ENCODE measurements at regions not wholly inside any gene's neighbourhood (a gene's known extent, or its start where the extent isn't known, plus 50 kb on each side); places are given as distances from the start of the nearest gene placed in this dataset.
"Not testable (repeated sequence)": the region's sequence is repeated elsewhere in the genome, so short reads cannot be mapped to it uniquely, and the experiment has no call there.

DNA sequence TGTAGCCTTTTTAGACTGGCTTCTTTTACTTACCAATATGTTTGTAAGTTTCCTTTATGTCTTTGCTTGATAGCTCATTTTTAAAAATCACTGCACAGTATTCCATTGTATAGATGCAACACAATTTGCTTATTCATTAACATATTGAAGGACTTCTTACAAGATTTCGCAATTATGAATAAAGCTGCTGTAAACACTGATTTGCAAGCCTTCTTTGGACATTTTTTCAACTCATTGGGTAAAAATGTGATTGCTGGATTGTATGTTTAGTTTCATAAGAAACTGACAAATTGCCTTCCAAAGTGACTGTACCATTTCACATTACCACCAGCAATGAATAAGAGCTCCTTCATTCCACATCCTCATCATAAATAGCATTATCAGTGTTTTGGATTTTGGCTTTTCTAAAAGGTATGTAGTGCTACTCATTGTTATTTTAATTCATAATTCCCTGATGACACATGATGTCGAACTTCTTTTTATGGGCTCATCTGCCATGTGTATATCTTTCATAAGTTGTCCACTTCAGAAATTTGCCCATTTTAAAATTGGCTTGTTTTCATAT is 80.7 kb downstream of the TFAP2B start:
- intact Hi-C loops (cut with micrococcal nuclease) = no loop called here
- no peak for DNase-seq
- no peak for ATAC-seq
- Mint-ChIP-seq H3K36me3 (ENCODE audit: low read depth) (no peaks in the 10 kb centered on the region), H3K4me3 (no peak overlapping the region), H3K4me1 (ENCODE audit: low read depth) (no peaks in the 10 kb centered on the region), H3K27me3 (no peaks in the 10 kb centered on the region), H3K27ac (no peak overlapping the region), H3K9me3 (peaks cover 5% of the 10 kb centered on the region)
- TF ChIP-seq CTCF (IDR thresholded peaks at IDR 0.05) = no peak
- CTCF ChIA-PET = no interaction called here
- POLR2A ChIA-PET = no interaction called here

GRCh38 chr6:50902260-50902659 is 83.6 kb downstream of the TFAP2B start:
- intact Hi-C loops (cut with micrococcal nuclease) = no loop called here
- TF ChIP-seq CTCF (IDR thresholded peaks at IDR 0.05) = no peak
- H3K27ac Mint-ChIP-seq = no peak overlapping the region
- H3K27me3 Mint-ChIP-seq = no peaks in the 10 kb centered on the region
- DNase-seq (no peak), ATAC-seq (no peak)
- no peaks in the 10 kb centered on the region for H3K4me1 Mint-ChIP-seq (ENCODE audit: low read depth)
- ChIA-PET POLR2A (no interaction called here), CTCF (no interaction called here)
- H3K9me3 Mint-ChIP-seq = peaks cover 1% of the 10 kb centered on the region
- no peak overlapping the region for H3K4me3 Mint-ChIP-seq
- H3K36me3 Mint-ChIP-seq (ENCODE audit: low read depth) = no peaks in the 10 kb centered on the region

GRCh38 chr6:50905297-50905696 is 86.6 kb downstream of the TFAP2B start:
- intact Hi-C loops (cut with micrococcal nuclease) = no loop called here
- Mint-ChIP-seq H3K4me3 (no peak overlapping the region), H3K27ac (no peak overlapping the region), H3K27me3 (no peaks in the 10 kb centered on the region), H3K9me3 (peaks cover 1% of the 10 kb centered on the region), H3K4me1 (ENCODE audit: low read depth) (no peaks in the 10 kb centered on the region), H3K36me3 (ENCODE audit: low read depth) (no peaks in the 10 kb centered on the region)
- CTCF ChIA-PET = no interaction called here
- POLR2A ChIA-PET = no interaction called here
- no peak for DNase-seq
- no peak for ATAC-seq
- no peak for TF ChIP-seq CTCF (IDR thresholded peaks at IDR 0.05)

DNA sequence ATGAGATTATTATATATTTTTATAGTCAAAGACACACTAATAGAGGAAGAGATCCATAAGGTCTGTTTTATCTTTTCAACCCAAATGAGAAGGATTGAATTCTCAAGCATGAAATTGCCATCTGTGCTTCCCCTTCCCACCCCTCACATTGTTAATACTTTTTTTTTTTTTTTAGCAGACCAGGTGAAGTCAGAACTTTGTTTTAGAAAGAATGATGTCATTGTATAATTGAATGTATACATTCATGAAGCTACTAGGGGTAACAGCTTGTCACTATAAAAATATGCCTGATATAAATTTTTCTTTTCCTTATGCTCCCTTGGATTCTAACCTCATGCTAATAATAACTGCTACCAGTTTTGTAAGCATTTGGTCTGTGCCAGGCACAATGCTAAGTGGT is 88.9 kb downstream of the TFAP2B start:
- ATAC-seq (no peak), DNase-seq (no peak)
- Mint-ChIP-seq H3K4me3 (no peak overlapping the region), H3K4me1 (ENCODE audit: low read depth) (no peaks in the 10 kb centered on the region), H3K27ac (no peak overlapping the region), H3K27me3 (no peaks in the 10 kb centered on the region), H3K36me3 (ENCODE audit: low read depth) (no peaks in the 10 kb centered on the region), H3K9me3 (no peaks in the 10 kb centered on the region)
- POLR2A ChIA-PET = no interaction called here
- intact Hi-C loops (cut with micrococcal nuclease) = no loop called here
- no peak for TF ChIP-seq CTCF (IDR thresholded peaks at IDR 0.05)
- CTCF ChIA-PET = no interaction called here

- Mint-ChIP-seq H3K4me3 (no peak overlapping the region), H3K27me3 (no peaks in the 10 kb centered on the region), H3K9me3 (peaks cover 4% of the 10 kb centered on the region), H3K36me3 (ENCODE audit: low read depth) (no peaks in the 10 kb centered on the region), H3K27ac (no peak overlapping the region), H3K4me1 (ENCODE audit: low read depth) (no peaks in the 10 kb centered on the region)
- no peak for DNase-seq
- ChIA-PET CTCF (no interaction called here), POLR2A (no interaction called here)
- no peak for TF ChIP-seq CTCF (IDR thresholded peaks at IDR 0.05)
- no peak for ATAC-seq
- intact Hi-C loops (cut with micrococcal nuclease) = no loop called here
These were observed 94.6 kb downstream of the TFAP2B start for GRCh38 chr6:50913105-50913770.

DNA sequence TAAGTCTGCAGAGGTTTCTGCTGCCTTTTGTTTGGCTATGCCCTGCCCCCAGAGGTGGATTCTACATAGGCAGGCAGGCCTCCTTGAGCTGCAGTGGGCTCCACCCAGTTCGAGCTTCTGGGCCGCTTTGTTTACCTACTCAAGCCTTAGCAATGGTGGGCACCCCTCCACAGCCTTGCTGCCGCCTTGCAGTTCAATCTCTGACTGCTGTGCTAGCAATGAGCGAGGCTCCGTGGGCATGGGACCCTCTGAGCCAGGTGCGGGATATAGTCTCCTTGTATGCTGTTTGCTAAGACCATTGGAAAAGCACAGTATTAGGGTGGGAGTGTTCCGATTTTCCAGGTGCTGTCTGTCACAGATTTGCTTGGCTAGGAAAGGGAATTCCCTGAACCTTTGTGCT is 102.7 kb downstream of the TFAP2B start:
- H3K36me3 Mint-ChIP-seq (ENCODE audit: low read depth); H3K4me3 Mint-ChIP-seq; H3K27me3 Mint-ChIP-seq; intact Hi-C loops (cut with micrococcal nuclease); DNase-seq; POLR2A ChIA-PET; ATAC-seq; H3K27ac Mint-ChIP-seq; H3K4me1 Mint-ChIP-seq (ENCODE audit: low read depth); CTCF ChIA-PET: not testable (repeated sequence)
- H3K9me3 Mint-ChIP-seq = peaks cover 11% of the 10 kb centered on the region
